Esophagus mucosa (tissue), 1 donor: ENCODE measurements at regions not wholly inside any gene's neighbourhood (a gene's known extent, or its start where the extent isn't known, plus 50 kb on each side); places are given as distances from the start of the nearest gene placed in this dataset.
"Not testable (repeated sequence)": the region's sequence is repeated elsewhere in the genome, so short reads cannot be mapped to it uniquely, and the experiment has no call there.

Experiments used
- ATAC-seq: fragments of 200-7000 bp; cut with Tn5 transposase; one replicate; pipeline ENCODE4 v1.9.1; 2020
- donor health status: DM: yes; HTN: yes; CAD: no.

- ATAC-seq: no peak
Measured at GRCh38 chr19:23470873-23471545, 75.7 kb upstream of the ZNF91 start.

DNA sequence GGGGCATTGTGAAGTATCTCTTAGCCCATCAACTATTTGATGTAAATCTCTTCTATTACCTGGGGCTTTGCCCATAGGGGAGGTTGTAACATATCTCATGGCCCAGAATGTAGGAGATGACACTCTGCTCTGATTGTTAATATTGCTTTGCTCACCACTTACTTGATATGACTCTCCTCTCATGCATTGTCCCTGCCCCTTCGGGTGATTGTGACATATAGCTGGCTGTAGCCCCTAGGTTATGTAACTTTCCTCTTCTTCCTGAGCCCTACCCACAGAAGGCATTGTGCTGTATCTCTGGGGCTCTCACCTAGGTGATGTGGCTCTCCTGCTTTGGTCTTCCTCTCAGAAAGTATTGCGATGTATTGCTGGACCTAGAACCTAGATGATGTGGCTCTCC, 69.1 kb upstream of the ZNF91 start:
- not testable (repeated sequence) for ATAC-seq

DNA sequence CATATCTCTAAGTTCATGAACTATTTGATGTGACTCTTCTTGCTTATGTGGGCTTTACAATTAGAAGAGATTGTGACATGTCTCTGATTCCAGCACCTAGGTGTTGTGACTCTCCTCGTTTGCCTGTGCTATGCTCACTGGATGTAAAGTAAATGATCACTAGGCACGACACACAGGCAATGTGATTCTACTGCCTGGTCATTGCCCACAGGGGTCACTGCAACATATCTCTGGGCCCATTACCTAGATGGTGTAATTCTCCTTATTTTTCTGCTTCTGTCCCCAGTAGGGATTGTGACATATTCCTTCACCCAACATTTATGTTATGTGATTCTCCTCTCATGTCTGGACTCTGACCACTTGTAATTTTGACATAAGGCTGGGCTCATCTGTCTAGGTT, 65.8 kb upstream of the ZNF91 start:
- ATAC-seq: no peak

DNA sequence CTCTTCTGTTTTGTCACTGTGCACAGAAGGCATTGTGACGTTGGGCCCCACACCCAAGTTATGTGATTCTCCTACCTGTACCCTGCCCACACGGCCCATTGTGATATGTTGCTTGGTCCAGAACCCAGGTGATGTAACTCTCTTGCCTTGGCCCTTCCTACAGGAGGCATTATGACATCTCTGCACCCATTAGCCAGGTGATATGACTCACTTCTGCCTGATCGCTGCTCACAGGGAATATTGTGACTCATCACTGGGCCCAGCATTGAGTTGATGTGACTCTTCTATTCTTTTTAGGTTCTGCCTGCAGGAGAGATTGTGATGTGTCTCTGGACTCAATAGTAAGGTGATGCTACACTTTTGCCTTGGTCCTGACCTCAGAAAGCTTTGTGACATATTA, 65.4 kb upstream of the ZNF91 start:
- no peak for ATAC-seq
